ENCODE measurements at regions not wholly inside any gene's neighbourhood (a gene's known extent, or its start where the extent isn't known, plus 50 kb on each side); places are given as distances from the start of the nearest gene placed in this dataset.

DNA sequence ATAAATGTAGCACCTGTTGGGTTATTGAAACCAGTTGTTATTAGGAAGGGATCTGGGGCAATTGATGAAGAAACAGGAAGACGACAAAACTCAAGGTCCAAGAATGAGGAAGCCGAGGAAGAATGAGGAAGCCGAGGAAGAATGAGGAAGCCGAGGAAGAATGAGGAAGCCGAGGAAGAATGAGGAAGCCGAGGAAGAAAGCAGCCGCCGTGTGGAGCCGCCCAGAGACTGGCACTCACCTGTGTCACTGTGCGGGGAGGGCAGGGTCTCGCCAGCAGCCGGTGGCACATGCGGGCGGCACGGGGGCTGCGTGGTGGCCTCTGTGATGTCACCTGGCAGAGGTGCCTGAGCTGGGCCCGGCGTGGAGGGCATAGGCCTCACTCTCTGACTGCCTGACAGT is 71.1 kb upstream of the CFAP46 start:
- TF ChIP-seq, protein P1, sequence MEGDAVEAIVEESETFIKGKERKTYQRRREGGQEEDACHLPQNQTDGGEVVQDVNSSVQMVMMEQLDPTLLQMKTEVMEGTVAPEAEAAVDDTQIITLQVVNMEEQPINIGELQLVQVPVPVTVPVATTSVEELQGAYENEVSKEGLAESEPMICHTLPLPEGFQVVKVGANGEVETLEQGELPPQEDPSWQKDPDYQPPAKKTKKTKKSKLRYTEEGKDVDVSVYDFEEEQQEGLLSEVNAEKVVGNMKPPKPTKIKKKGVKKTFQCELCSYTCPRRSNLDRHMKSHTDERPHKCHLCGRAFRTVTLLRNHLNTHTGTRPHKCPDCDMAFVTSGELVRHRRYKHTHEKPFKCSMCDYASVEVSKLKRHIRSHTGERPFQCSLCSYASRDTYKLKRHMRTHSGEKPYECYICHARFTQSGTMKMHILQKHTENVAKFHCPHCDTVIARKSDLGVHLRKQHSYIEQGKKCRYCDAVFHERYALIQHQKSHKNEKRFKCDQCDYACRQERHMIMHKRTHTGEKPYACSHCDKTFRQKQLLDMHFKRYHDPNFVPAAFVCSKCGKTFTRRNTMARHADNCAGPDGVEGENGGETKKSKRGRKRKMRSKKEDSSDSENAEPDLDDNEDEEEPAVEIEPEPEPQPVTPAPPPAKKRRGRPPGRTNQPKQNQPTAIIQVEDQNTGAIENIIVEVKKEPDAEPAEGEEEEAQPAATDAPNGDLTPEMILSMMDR (IDR thresholded peaks at IDR 0.05) = no peak
- TF ChIP-seq TAF1 (IDR thresholded peaks at IDR 0.05; ENCODE audit: borderline replicate concordance, low read depth, low read length) = no peak
- no peak for TF ChIP-seq CHD2 (IDR thresholded peaks at IDR 0.05; ENCODE audit: low read length, partially characterized antibody)
- no peak for TF ChIP-seq YY1 (IDR thresholded peaks at IDR 0.05; ENCODE audit: low read depth)
- TF ChIP-seq, protein P2, sequence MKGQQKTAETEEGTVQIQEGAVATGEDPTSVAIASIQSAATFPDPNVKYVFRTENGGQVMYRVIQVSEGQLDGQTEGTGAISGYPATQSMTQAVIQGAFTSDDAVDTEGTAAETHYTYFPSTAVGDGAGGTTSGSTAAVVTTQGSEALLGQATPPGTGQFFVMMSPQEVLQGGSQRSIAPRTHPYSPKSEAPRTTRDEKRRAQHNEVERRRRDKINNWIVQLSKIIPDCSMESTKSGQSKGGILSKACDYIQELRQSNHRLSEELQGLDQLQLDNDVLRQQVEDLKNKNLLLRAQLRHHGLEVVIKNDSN (IDR thresholded peaks at IDR 0.05; ENCODE audit: borderline replicate concordance, low read depth) = no peak
- TF ChIP-seq POLR2AphosphoS5 (IDR thresholded peaks at IDR 0.05; ENCODE audit: low read depth, low read length) = no peak
- TF ChIP-seq, protein P3, sequence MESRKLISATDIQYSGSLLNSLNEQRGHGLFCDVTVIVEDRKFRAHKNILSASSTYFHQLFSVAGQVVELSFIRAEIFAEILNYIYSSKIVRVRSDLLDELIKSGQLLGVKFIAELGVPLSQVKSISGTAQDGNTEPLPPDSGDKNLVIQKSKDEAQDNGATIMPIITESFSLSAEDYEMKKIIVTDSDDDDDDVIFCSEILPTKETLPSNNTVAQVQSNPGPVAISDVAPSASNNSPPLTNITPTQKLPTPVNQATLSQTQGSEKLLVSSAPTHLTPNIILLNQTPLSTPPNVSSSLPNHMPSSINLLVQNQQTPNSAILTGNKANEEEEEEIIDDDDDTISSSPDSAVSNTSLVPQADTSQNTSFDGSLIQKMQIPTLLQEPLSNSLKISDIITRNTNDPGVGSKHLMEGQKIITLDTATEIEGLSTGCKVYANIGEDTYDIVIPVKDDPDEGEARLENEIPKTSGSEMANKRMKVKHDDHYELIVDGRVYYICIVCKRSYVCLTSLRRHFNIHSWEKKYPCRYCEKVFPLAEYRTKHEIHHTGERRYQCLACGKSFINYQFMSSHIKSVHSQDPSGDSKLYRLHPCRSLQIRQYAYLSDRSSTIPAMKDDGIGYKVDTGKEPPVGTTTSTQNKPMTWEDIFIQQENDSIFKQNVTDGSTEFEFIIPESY (IDR thresholded peaks at IDR 0.05; ENCODE audit: borderline replicate concordance, low read depth) = no peak
- no peak for TF ChIP-seq FOSL2 (IDR thresholded peaks at IDR 0.05; ENCODE audit: borderline replicate concordance, low read depth)
- TF ChIP-seq MXI1 (IDR thresholded peaks at IDR 0.05; ENCODE audit: low read depth, low read length) = no peak
- TF ChIP-seq, protein P4, sequence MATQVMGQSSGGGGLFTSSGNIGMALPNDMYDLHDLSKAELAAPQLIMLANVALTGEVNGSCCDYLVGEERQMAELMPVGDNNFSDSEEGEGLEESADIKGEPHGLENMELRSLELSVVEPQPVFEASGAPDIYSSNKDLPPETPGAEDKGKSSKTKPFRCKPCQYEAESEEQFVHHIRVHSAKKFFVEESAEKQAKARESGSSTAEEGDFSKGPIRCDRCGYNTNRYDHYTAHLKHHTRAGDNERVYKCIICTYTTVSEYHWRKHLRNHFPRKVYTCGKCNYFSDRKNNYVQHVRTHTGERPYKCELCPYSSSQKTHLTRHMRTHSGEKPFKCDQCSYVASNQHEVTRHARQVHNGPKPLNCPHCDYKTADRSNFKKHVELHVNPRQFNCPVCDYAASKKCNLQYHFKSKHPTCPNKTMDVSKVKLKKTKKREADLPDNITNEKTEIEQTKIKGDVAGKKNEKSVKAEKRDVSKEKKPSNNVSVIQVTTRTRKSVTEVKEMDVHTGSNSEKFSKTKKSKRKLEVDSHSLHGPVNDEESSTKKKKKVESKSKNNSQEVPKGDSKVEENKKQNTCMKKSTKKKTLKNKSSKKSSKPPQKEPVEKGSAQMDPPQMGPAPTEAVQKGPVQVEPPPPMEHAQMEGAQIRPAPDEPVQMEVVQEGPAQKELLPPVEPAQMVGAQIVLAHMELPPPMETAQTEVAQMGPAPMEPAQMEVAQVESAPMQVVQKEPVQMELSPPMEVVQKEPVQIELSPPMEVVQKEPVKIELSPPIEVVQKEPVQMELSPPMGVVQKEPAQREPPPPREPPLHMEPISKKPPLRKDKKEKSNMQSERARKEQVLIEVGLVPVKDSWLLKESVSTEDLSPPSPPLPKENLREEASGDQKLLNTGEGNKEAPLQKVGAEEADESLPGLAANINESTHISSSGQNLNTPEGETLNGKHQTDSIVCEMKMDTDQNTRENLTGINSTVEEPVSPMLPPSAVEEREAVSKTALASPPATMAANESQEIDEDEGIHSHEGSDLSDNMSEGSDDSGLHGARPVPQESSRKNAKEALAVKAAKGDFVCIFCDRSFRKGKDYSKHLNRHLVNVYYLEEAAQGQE (IDR thresholded peaks at IDR 0.05; ENCODE audit: low read depth, low read length) = no peak

Data from SK-N-SH (cell line).